H1 (cell line): ENCODE measurements at regions not wholly inside any gene's neighbourhood (a gene's known extent, or its start where the extent isn't known, plus 50 kb on each side); places are given as distances from the start of the nearest gene placed in this dataset.

ENCODE experiments used
- CTCF ChIA-PET: fragments of 300-600 bp; sonication (Branson Sonifier 250); formaldehyde crosslinking; loops from one replicate; lab custom pipeline; 2021; ENCODE audit not compliant: partially characterized antibody; lab: Charles Lee
- POLR2A ChIA-PET: fragments of 300-600 bp; sonication (Branson Sonifier 250); formaldehyde crosslinking; loops from one replicate; lab custom pipeline; 2021; ENCODE audit warnings: inconsistent platforms; ENCODE audit not compliant: partially characterized antibody; lab: Charles Lee
- DNase-seq, 2 experiments: peaks; one replicate each; pipeline versions ENCODE4 v3.0.0 to v3.0.0-alpha.2; 2010 to 2022; ENCODE audit warnings: low spot score in 2 of 2, low read depth in 1 of 2, mixed read lengths in 1 of 2
- FAIRE-seq: peaks from 2 replicates; lab custom pipeline; 2011; peaks lifted over from hg19 to GRCh38; lab: Jason Lieb, UNC
- H2AFZ ChIP-seq: 2 replicates; pipeline ENCODE4 v1.8.1; 2012; ENCODE audit warnings: low read length, inconsistent platforms
- H2AK5ac ChIP-seq: 2 replicates; pipeline ENCODE4 v1.6.1; 2013; ENCODE audit warnings: low read depth, low read length
- H2BK120ac ChIP-seq: replicated peaks from 2 replicates; pipeline ENCODE3; 2013; ENCODE audit warnings: low read depth, low read length, inconsistent platforms
- H2BK12ac ChIP-seq: 2 replicates; pipeline ENCODE4 v1.6.1; 2013; ENCODE audit warnings: low read depth, low read length
- H2BK15ac ChIP-seq: 2 replicates; pipeline ENCODE4 v1.6.1; 2013; ENCODE audit warnings: low read length
- H2BK20ac ChIP-seq: 2 replicates; pipeline ENCODE4 v1.6.1; 2013; ENCODE audit warnings: low read length
- H2BK5ac ChIP-seq: 2 replicates; pipeline ENCODE4 v1.6.1; 2013; ENCODE audit warnings: low read depth, low read length
- H3K14ac ChIP-seq: 2 replicates; pipeline ENCODE4 v1.6.1; 2013; ENCODE audit warnings: inconsistent platforms; ENCODE audit not compliant: insufficient read length
- H3K18ac ChIP-seq: 2 replicates; pipeline ENCODE4 v1.6.1; 2013; ENCODE audit warnings: low read length; ENCODE audit errors: extremely low read depth
- H3K23ac ChIP-seq: 2 replicates; pipeline ENCODE4 v1.6.1; 2013; ENCODE audit warnings: inconsistent platforms; ENCODE audit not compliant: insufficient read length
- H3K23me2 ChIP-seq: 2 replicates; pipeline ENCODE4 v1.6.1; 2013; ENCODE audit warnings: low read depth, low read length
- H3K27ac ChIP-seq: 2 replicates; pipeline ENCODE4 v1.6.1; 2011; ENCODE audit warnings: low read depth, low read length, inconsistent platforms
- H3K27me3 ChIP-seq, 4 experiments: replicated peaks in 1 of 4; 1 replicate in 1 of 4; 2 replicates in 3 of 4; pipeline versions ENCODE4 v1.6.1 to v1.8.1; 2011 to 2013; ENCODE audit warnings: low read length in 3 of 4, mild to moderate bottlenecking in 3 of 4, inconsistent platforms in 2 of 4, mixed read lengths in 2 of 4, moderate library complexity in 1 of 4; ENCODE audit not compliant: control insufficient read depth in 3 of 4, insufficient read depth in 3 of 4; ENCODE audit errors: extremely low read depth in 1 of 4
- H3K36me3 ChIP-seq, 4 experiments: 2 replicates each; pipeline versions ENCODE4 v1.6.1 to v1.8.1; 2011 to 2013; ENCODE audit warnings: mild to moderate bottlenecking in 4 of 4, low read length in 3 of 4, moderate library complexity in 2 of 4, control low read depth in 1 of 4, inconsistent platforms in 1 of 4; ENCODE audit not compliant: insufficient read depth in 4 of 4, control insufficient read depth in 2 of 4
- H3K4ac ChIP-seq: replicated peaks from 2 replicates; pipeline ENCODE3; 2013; ENCODE audit warnings: low read length, low read depth, mixed read lengths, inconsistent platforms; ENCODE audit not compliant: insufficient read length
- H3K4me1 ChIP-seq, 4 experiments: replicated peaks in 1 of 4; 1 replicate in 1 of 4; 2 replicates in 3 of 4; pipeline versions ENCODE4 v1.6.1 to v1.8.1; 2011 to 2013; ENCODE audit warnings: low read length in 3 of 4, inconsistent platforms in 2 of 4, mixed read lengths in 1 of 4; ENCODE audit not compliant: insufficient read depth in 4 of 4, control insufficient read depth in 3 of 4
- H3K4me2 ChIP-seq, 2 experiments: 2 replicates each; pipeline versions ENCODE4 v1.6.1 to v1.8.1; 2011 to 2013; ENCODE audit warnings: low read depth in 2 of 2, low read length in 2 of 2, control low read depth in 1 of 2, inconsistent platforms in 1 of 2, mild to moderate bottlenecking in 1 of 2; ENCODE audit not compliant: insufficient read depth in 1 of 2
- H3K4me3 ChIP-seq, 4 experiments: fragments of 200-600, 300-600 bp in 1 of 4; sonication (generic), shearing (Covaris generic), sonication (Bioruptor Twin) in 1 of 4; 2 replicates each; pipeline versions ENCODE4 v1.5.1 to v1.8.1; 2011 to 2016; ENCODE audit warnings: low read length in 4 of 4, low read depth in 3 of 4, control low read depth in 2 of 4, inconsistent platforms in 2 of 4, mild to moderate bottlenecking in 2 of 4, mixed read lengths in 1 of 4, moderate library complexity in 1 of 4; ENCODE audit not compliant: insufficient read depth in 2 of 4; ENCODE audit errors: extremely low read depth in 1 of 4
- H3K56ac ChIP-seq: replicated peaks from 2 replicates; pipeline ENCODE3; 2013; ENCODE audit warnings: low read depth, mild to moderate bottlenecking, mixed read lengths, low read length, inconsistent platforms; ENCODE audit not compliant: insufficient read length
- H3K79me1 ChIP-seq: 2 replicates; pipeline ENCODE4 v1.6.1; 2013; ENCODE audit warnings: low read depth, low read length, control low read depth
- H3K79me2 ChIP-seq, 2 experiments: 2 replicates each; pipeline versions ENCODE4 v1.6.1 to v1.8.1; 2012 to 2013; ENCODE audit warnings: low read length in 2 of 2, mild to moderate bottlenecking in 2 of 2, inconsistent platforms in 1 of 2; ENCODE audit not compliant: insufficient read depth in 2 of 2, control insufficient read depth in 1 of 2
- H3K9ac ChIP-seq, 4 experiments: replicated peaks in 1 of 4; 1 replicate in 1 of 4; 2 replicates in 3 of 4; pipeline versions ENCODE4 v1.6.1 to v1.8.1; 2011 to 2013; ENCODE audit warnings: low read depth in 3 of 4, low read length in 3 of 4, control low read depth in 2 of 4, mild to moderate bottlenecking in 2 of 4, moderate library complexity in 2 of 4, inconsistent platforms in 1 of 4; ENCODE audit errors: extremely low read depth in 1 of 4
- H3K9me3 ChIP-seq, 2 experiments: 2 replicates each; pipeline versions ENCODE4 v1.6.1 to v1.8.1; 2012 to 2013; ENCODE audit warnings: mild to moderate bottlenecking in 2 of 2, moderate library complexity in 2 of 2, control low read depth in 1 of 2, inconsistent platforms in 1 of 2, low read depth in 1 of 2, low read length in 1 of 2, mixed read lengths in 1 of 2; ENCODE audit not compliant: insufficient read depth in 2 of 2
- H4K20me1 ChIP-seq, 2 experiments: replicated peaks in 1 of 2; 2 replicates each; pipeline versions ENCODE3 to v1.8.1; 2011 to 2013; ENCODE audit warnings: inconsistent platforms in 2 of 2, low read length in 2 of 2, mild to moderate bottlenecking in 1 of 2; ENCODE audit not compliant: insufficient read depth in 2 of 2, control insufficient read depth in 1 of 2
- H4K5ac ChIP-seq: 2 replicates; pipeline ENCODE4 v1.6.1; 2013; ENCODE audit warnings: low read length, low read depth, mixed read lengths, inconsistent platforms; ENCODE audit not compliant: insufficient read length
- H4K8ac ChIP-seq: 2 replicates; pipeline ENCODE4 v1.8.0; 2013; ENCODE audit warnings: mild to moderate bottlenecking, moderate library complexity, low read length, inconsistent platforms; ENCODE audit not compliant: insufficient read depth; ENCODE audit errors: extremely low read depth
- H4K91ac ChIP-seq: replicated peaks from 2 replicates; pipeline ENCODE3; 2013; ENCODE audit warnings: low read length, mixed read lengths, inconsistent platforms; ENCODE audit not compliant: insufficient read length
- ATF2 ChIP-seq: IDR thresholded peaks from 2 replicates; pipeline ENCODE4 v1.6.1; 2012; ENCODE audit warnings: low read length, inconsistent platforms
- BCL11A ChIP-seq, 2 experiments: IDR thresholded peaks; one replicate each; pipeline ENCODE4 v1.6.1; 2011; ENCODE audit warnings: low read depth in 2 of 2, low read length in 2 of 2, mild to moderate bottlenecking in 2 of 2
- CTBP2 ChIP-seq: IDR thresholded peaks from 2 replicates; pipeline ENCODE4 v1.7.0; 2011; ENCODE audit warnings: borderline replicate concordance, mild to moderate bottlenecking, moderate library complexity, mixed read lengths, low read length; ENCODE audit not compliant: insufficient read depth, insufficient read length
- EGR1 ChIP-seq: IDR thresholded peaks from 2 replicates; pipeline ENCODE4 v1.6.1; 2011; ENCODE audit warnings: low read depth, low read length, borderline replicate concordance
- EZH2 ChIP-seq: fragments of 200-600 bp; sonication (generic); IDR thresholded peaks from 2 replicates; pipeline ENCODE4 v1.7.1; 2012; ENCODE audit warnings: low read depth, mild to moderate bottlenecking, moderate library complexity, low read length, inconsistent platforms; ENCODE audit not compliant: severe bottlenecking
- HDAC6 ChIP-seq: IDR thresholded peaks from one replicate; pipeline ENCODE4 v1.7.1; 2012; ENCODE audit warnings: low read depth, mild to moderate bottlenecking, inconsistent platforms, low read length, moderate library complexity
- NRF1 ChIP-seq: IDR thresholded peaks from 2 replicates; pipeline ENCODE4 v1.6.1; 2011; ENCODE audit warnings: mild to moderate bottlenecking, low read depth, low read length, improper control_type of control experiment
- PHF8 ChIP-seq: fragments of 200-600 bp; sonication (generic); conservative IDR thresholded peaks from 2 replicates; pipeline ENCODE4 v1.7.1; 2012; ENCODE audit warnings: low read depth, mild to moderate bottlenecking, inconsistent platforms, low read length, moderate library complexity
- POLR2A ChIP-seq, 2 experiments: IDR thresholded peaks; 1 replicate in 1 of 2; 2 replicates in 1 of 2; pipeline ENCODE4 v1.6.1; 2011; ENCODE audit warnings: low read depth in 2 of 2, low read length in 2 of 2, mild to moderate bottlenecking in 2 of 2; ENCODE audit errors: control extremely low read depth in 1 of 2
- RXRA ChIP-seq: IDR thresholded peaks from 2 replicates; pipeline ENCODE4 v1.6.1; 2011; ENCODE audit warnings: low read depth, mild to moderate bottlenecking, low read length, moderate library complexity; ENCODE audit not compliant: insufficient read depth
- SIRT6 ChIP-seq: IDR thresholded peaks from one replicate; pipeline ENCODE4 v1.7.1; 2012; ENCODE audit warnings: low read length, inconsistent platforms
- SP2 ChIP-seq: IDR thresholded peaks from 2 replicates; pipeline ENCODE4 v1.6.1; 2012; ENCODE audit warnings: mild to moderate bottlenecking, low read length, inconsistent platforms
- TAF1 ChIP-seq: IDR thresholded peaks from 2 replicates; pipeline ENCODE4 v1.6.1; 2011; ENCODE audit warnings: mild to moderate bottlenecking, low read depth, low read length
- TEAD4 ChIP-seq: IDR thresholded peaks from 2 replicates; pipeline ENCODE4 v1.6.1; 2012; ENCODE audit warnings: low read depth, low read length, inconsistent platforms, mixed read lengths
- WGBS, 2 experiments: shearing (Covaris generic) in 1 of 2; methylation state at CpG; one replicate each; pipeline versions ENCODE4 v1.1.6 to v1.1.7; 2013 to 2015; ENCODE audit warnings: low lambda C conversion rate in 2 of 2, mixed read lengths in 2 of 2, inconsistent platforms in 1 of 2, low coverage in 1 of 2, missing lambda C conversion rate in 1 of 2; ENCODE audit not compliant: insufficient replicate concordance in 2 of 2, insufficient coverage in 1 of 2, insufficient read length in 1 of 2; ENCODE audit errors: extremely low coverage in 1 of 2, missing lambda C conversion rate in 1 of 2; 5-methylcytosine and 5-hydroxymethylcytosine counted together

- no peak overlapping the region for H2AK5ac ChIP-seq
- no peak overlapping the region for H3K23ac ChIP-seq
- H3K79me1 ChIP-seq, result no peaks in the 10 kb centered on the region
- no peak overlapping the region for H2BK5ac ChIP-seq
- FAIRE-seq (no peak), DNase-seq (no peak)
- no peak overlapping the region for H3K18ac ChIP-seq
- no peaks in the 10 kb centered on the region for H3K36me3 ChIP-seq
- no peak overlapping the region for H3K4me3 ChIP-seq
- no peak overlapping the region for H2BK15ac ChIP-seq
- H3K4me1 ChIP-seq, result no peaks in the 10 kb centered on the region
- H3K79me2 ChIP-seq, result no peaks in the 10 kb centered on the region
- 89% methylated on average over 2 of the region's 2 CpGs; no CpG with 5 or more reads in 1 of the 2 experiments for WGBS, 2 experiments
- no peak overlapping the region for H3K27ac ChIP-seq
- no peak overlapping the region for H3K4ac ChIP-seq
- ChIA-PET POLR2A (no interaction called here), CTCF (interaction anchor here (1.5 kb wide), 1 partner anchor 19 kb away, joined by 4 read pairs; no protein-coding TSS in a partner anchor)
- H4K20me1 ChIP-seq, result no peaks in the 10 kb centered on the region
- no peak overlapping the region for H4K5ac ChIP-seq
- H3K14ac ChIP-seq, result no peak overlapping the region
- H4K91ac ChIP-seq, result no peak overlapping the region
- H3K23me2 ChIP-seq, result no peaks in the 10 kb centered on the region
- no peak overlapping the region for H3K4me2 ChIP-seq
- H2AFZ ChIP-seq, result no peak overlapping the region; the same call in 1 of the 2 replicates
- no peaks in the 10 kb centered on the region for H3K9me3 ChIP-seq
- no peak overlapping the region for H3K56ac ChIP-seq
- H4K8ac ChIP-seq, result no peak overlapping the region
- no peak overlapping the region for H2BK120ac ChIP-seq
- H2BK12ac ChIP-seq, result no peak overlapping the region
- no peaks in the 10 kb centered on the region for H3K27me3 ChIP-seq
- H2BK20ac ChIP-seq, result no peak overlapping the region
- no peak overlapping the region for H3K9ac ChIP-seq
- TF ChIP-seq BCL11A (IDR thresholded peaks at IDR 0.05; ENCODE audit: low read depth in 2 of 2, low read length in 2 of 2) (no peak), TEAD4 (no peak), SIRT6 (no peak), NRF1 (no peak), EGR1 (no peak), CTBP2 (no peak), PHF8 (no peak), ATF2 (no peak), POLR2A (IDR thresholded peaks at IDR 0.05; ENCODE audit: control extremely low read depth in 1 of 2, low read depth in 2 of 2, low read length in 2 of 2) (no peak), TAF1 (no peak), RXRA (no peak), HDAC6 (no peak), EZH2 (no peak), SP2 (no peak)
Observed at GRCh38 chr16:58832386-58832895, 98.3 kb upstream of the GOT2 start.
